ENCODE measurements at regions not wholly inside any gene's neighbourhood (a gene's known extent, or its start where the extent isn't known, plus 50 kb on each side); places are given as distances from the start of the nearest gene placed in this dataset.

DNA sequence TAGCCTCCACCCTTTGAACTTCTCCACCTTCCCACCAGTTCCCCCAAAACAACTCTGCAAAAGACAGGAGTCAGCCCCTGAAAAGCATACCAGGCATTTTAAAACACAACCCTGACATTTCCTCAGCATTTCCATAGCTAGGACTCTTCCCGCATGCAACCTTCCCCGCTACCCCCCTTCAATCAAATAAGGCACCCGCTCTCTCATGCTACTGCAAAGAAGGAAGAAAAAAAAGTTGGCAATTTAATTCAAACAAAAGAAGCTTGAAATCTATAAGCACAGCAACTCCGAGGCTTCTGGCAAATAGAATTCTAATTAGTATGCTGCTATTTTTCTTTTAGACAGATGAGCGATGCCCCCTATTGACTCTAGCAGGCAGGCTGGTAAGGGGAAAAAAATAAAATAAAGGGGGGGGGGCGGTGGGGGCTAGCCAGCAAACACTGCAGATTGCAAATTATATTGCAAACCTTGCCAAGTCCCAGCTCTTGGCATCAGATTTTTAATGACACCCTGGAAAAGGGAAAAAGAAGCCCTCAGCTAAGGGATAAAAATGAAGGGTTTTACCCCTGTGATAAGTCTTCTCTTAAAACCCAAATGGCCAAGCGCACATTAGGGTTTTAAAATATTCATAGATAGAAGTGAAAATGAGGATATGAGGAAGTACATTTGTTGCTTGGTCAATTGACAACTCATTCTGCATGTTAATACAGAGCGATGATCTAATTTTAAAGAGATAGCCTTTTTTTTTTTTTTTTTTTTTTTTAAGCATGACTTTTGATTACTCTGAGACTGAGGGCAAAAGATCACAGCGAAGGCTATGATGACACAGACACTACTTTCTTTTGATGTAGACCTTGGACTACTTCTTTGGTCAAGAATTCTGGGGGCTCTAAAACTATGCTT lies 255.2 kb downstream of the NR2F2 start:
- TF ChIP-seq, protein P1, sequence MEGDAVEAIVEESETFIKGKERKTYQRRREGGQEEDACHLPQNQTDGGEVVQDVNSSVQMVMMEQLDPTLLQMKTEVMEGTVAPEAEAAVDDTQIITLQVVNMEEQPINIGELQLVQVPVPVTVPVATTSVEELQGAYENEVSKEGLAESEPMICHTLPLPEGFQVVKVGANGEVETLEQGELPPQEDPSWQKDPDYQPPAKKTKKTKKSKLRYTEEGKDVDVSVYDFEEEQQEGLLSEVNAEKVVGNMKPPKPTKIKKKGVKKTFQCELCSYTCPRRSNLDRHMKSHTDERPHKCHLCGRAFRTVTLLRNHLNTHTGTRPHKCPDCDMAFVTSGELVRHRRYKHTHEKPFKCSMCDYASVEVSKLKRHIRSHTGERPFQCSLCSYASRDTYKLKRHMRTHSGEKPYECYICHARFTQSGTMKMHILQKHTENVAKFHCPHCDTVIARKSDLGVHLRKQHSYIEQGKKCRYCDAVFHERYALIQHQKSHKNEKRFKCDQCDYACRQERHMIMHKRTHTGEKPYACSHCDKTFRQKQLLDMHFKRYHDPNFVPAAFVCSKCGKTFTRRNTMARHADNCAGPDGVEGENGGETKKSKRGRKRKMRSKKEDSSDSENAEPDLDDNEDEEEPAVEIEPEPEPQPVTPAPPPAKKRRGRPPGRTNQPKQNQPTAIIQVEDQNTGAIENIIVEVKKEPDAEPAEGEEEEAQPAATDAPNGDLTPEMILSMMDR (IDR thresholded peaks at IDR 0.05), result peak in 3 of 5 experiments; percentile 29 to 45 (median 39)
- no peak for TF ChIP-seq EP300 (IDR thresholded peaks at IDR 0.05)
- no peak for TF ChIP-seq POLR2A (IDR thresholded peaks at IDR 0.05)
- Histone ChIP-seq H3K36me3 (no peaks in the 10 kb centered on the region), H3K9me3 (no peaks in the 10 kb centered on the region), H3K4me3 (peak overlapping the region in 1 of 4 donors; percentile 21), H3K27me3 (no peaks in the 10 kb centered on the region), H3K27ac (peak overlapping the region in 2 of 4 donors; percentile 48 to 66), H3K4me1 (peaks cover 0 to 22% (median 4%) of the 10 kb centered on the region in 4 donors)
- WGBS, 2 donors, result 38 to 39% methylated on average over 9 of the region's 9 CpGs
- no peak for DNase-seq (ENCODE audit: low spot score in 2 of 2)

- DNase-seq (ENCODE audit: low spot score in 2 of 2), result no peak
- Histone ChIP-seq H3K27ac (no peak overlapping the region), H3K27me3 (no peaks in the 10 kb centered on the region), H3K4me3 (no peak overlapping the region), H3K4me1 (peaks cover 0 to 22% (median 4%) of the 10 kb centered on the region in 4 donors), H3K36me3 (no peaks in the 10 kb centered on the region), H3K9me3 (no peaks in the 10 kb centered on the region)
- TF ChIP-seq, protein P1 (IDR thresholded peaks at IDR 0.05), result no peak
- TF ChIP-seq POLR2A (IDR thresholded peaks at IDR 0.05), result no peak
- no peak for TF ChIP-seq EP300 (IDR thresholded peaks at IDR 0.05)
- 84 to 87% methylated on average over 4 of the region's 4 CpGs for WGBS, 2 donors
Measured at GRCh38 chr15:96586901-96587300, 256.4 kb downstream of the NR2F2 start.

DNA sequence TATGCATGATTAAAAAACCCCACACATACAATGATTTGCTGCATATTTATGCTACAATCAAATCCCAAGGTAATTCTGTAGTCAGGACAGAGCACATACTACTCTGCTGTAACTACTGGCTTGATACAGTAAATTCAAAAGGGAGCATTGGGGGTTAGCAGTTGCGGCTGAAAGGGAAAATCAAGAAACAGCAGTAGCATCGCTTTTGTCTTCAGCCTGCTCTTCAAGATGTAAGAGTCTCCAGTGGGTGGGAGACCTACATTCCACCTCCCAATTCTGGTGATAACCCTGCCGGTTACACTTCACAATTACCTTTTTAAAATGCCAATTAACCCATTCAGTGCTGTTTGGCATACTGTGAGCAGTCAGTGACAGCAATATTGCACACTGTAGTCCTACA lies 259.4 kb downstream of the NR2F2 start:
- H3K36me3 ChIP-seq, result no peaks in the 10 kb centered on the region
- DNase-seq (ENCODE audit: low spot score in 2 of 2), result no peak
- H3K27ac ChIP-seq, result no peak overlapping the region
- WGBS, 2 donors, result 65 to 68% methylated on average over 3 of the region's 3 CpGs
- no peaks in the 10 kb centered on the region for H3K9me3 ChIP-seq
- TF ChIP-seq EP300 (IDR thresholded peaks at IDR 0.05) (no peak), POLR2A (IDR thresholded peaks at IDR 0.05) (no peak)
- TF ChIP-seq, protein P1 (IDR thresholded peaks at IDR 0.05), result no peak
- H3K4me3 ChIP-seq, result no peak overlapping the region
- peaks cover 0 to 17% (median 4%) of the 10 kb centered on the region in 4 donors for H3K4me1 ChIP-seq
- H3K27me3 ChIP-seq, result no peaks in the 10 kb centered on the region

- no peaks in the 10 kb centered on the region for H3K27me3 ChIP-seq
- DNase-seq (ENCODE audit: low spot score in 2 of 2), result no peak
- 72 to 80% methylated on average over 7 of the region's 7 CpGs for WGBS, 2 donors
Measured at GRCh38 chr15:96593735-96594134, 263.2 kb downstream of the NR2F2 start.

DNA sequence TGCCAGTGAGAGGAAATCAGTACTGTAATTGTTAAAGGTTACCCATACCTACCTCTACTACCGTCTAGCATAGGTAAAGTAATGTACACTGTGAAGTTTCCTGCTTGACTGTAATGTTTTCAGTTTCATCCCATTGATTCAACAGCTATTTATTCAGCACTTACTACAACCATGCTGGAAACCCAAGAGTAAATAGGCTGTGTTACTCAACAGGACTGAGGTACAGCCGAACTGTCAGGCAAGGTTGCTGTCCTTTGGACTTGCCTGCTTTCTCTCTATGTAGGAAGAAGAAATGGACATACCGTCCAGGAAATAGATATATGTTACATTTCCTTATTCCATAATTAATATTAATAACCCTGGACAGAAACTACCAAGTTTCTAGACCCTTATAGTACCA lies 265.5 kb downstream of the NR2F2 start:
- Histone ChIP-seq H3K4me3 (no peak overlapping the region), H3K9me3 (no peaks in the 10 kb centered on the region), H3K36me3 (no peaks in the 10 kb centered on the region), H3K27ac (no peak overlapping the region), H3K27me3 (no peaks in the 10 kb centered on the region), H3K4me1 (no peaks in the 10 kb centered on the region)
- TF ChIP-seq, protein P1 (IDR thresholded peaks at IDR 0.05), result no peak
- TF ChIP-seq POLR2A (IDR thresholded peaks at IDR 0.05) (no peak), EP300 (IDR thresholded peaks at IDR 0.05) (no peak)
- WGBS, 2 donors, result 91 to 95% methylated on average over 3 of the region's 3 CpGs
- DNase-seq (ENCODE audit: low spot score in 2 of 2), result no peak

More at GRCh38 chr15:96593735-96594134, 263.2 kb downstream of the NR2F2 start:
- Histone ChIP-seq H3K4me1 (no peaks in the 10 kb centered on the region), H3K4me3 (no peak overlapping the region), H3K9me3 (no peaks in the 10 kb centered on the region), H3K27ac (no peak overlapping the region), H3K36me3 (no peaks in the 10 kb centered on the region)
- TF ChIP-seq, protein P1 (IDR thresholded peaks at IDR 0.05), result no peak
- TF ChIP-seq POLR2A (IDR thresholded peaks at IDR 0.05) (no peak), EP300 (IDR thresholded peaks at IDR 0.05) (no peak)

All from tibial nerve (tissue), 4 donors.